ENCODE measurements at regions not wholly inside any gene's neighbourhood (a gene's known extent, or its start where the extent isn't known, plus 50 kb on each side); places are given as distances from the start of the nearest gene placed in this dataset.
A peak's percentile ranks its signal among the peaks of the same experiment; 100 is the strongest.

GRCh38 chr4:173859091-173859713, 329.2 kb upstream of the HAND2 start:
- Histone ChIP-seq H3K4me1 (ENCODE audit: control insufficient read depth, insufficient read depth, low read length, poor library complexity, severe bottlenecking) (no peaks in the 10 kb centered on the region), H3K27ac (ENCODE audit: low read depth, low read length, severe bottlenecking) (peak overlapping the region; percentile 47), H3K4me3 (ENCODE audit: extremely low read depth, insufficient read depth, low read length, poor library complexity, severe bottlenecking) (no peak overlapping the region), H3K36me3 (ENCODE audit: control insufficient read depth, insufficient read depth, low read length) (no peaks in the 10 kb centered on the region), H3K9me3 (ENCODE audit: control insufficient read depth, low read length) (peaks cover 6% of the 10 kb centered on the region)
- WGBS, 2 experiments (ENCODE audit: insufficient coverage in 2 of 2): 77 to 78% methylated on average over 3 of the region's 6 CpGs

- H3K4me3 ChIP-seq (ENCODE audit: extremely low read depth, insufficient read depth, low read length, poor library complexity, severe bottlenecking): no peak overlapping the region
Observed at GRCh38 chr4:173858471-173858870, 328.4 kb upstream of the HAND2 start.

GRCh38 chr4:173857828-173858227, 327.8 kb upstream of the HAND2 start:
- H3K36me3 ChIP-seq (ENCODE audit: control insufficient read depth, insufficient read depth, low read length): no peaks in the 10 kb centered on the region
- no peaks in the 10 kb centered on the region for H3K4me1 ChIP-seq (ENCODE audit: control insufficient read depth, insufficient read depth, low read length, poor library complexity, severe bottlenecking)
- H3K4me3 ChIP-seq (ENCODE audit: extremely low read depth, insufficient read depth, low read length, poor library complexity, severe bottlenecking): no peak overlapping the region
- H3K27ac ChIP-seq (ENCODE audit: low read depth, low read length, severe bottlenecking): no peak overlapping the region
- H3K9me3 ChIP-seq (ENCODE audit: control insufficient read depth, low read length): no peaks in the 10 kb centered on the region
- WGBS, 2 experiments (ENCODE audit: insufficient coverage in 2 of 2): 88 to 95% methylated on average over 1 of the region's 1 CpG

More at GRCh38 chr4:173858471-173858870, 328.4 kb upstream of the HAND2 start:
- H3K9me3 ChIP-seq (ENCODE audit: control insufficient read depth, low read length): no peaks in the 10 kb centered on the region
- no CpG with 5 or more reads among the region's 2 CpGs for WGBS, 2 experiments (ENCODE audit: insufficient coverage in 2 of 2)
- H3K4me1 ChIP-seq (ENCODE audit: control insufficient read depth, insufficient read depth, low read length, poor library complexity, severe bottlenecking): no peaks in the 10 kb centered on the region
- H3K36me3 ChIP-seq (ENCODE audit: control insufficient read depth, insufficient read depth, low read length): no peaks in the 10 kb centered on the region
- peak overlapping the region; percentile 47 for H3K27ac ChIP-seq (ENCODE audit: low read depth, low read length, severe bottlenecking)

- Histone ChIP-seq H3K9me3 (ENCODE audit: control insufficient read depth, low read length) (no peaks in the 10 kb centered on the region), H3K27ac (ENCODE audit: low read depth, low read length, severe bottlenecking) (no peak overlapping the region), H3K36me3 (ENCODE audit: control insufficient read depth, insufficient read depth, low read length) (no peaks in the 10 kb centered on the region), H3K4me3 (ENCODE audit: extremely low read depth, insufficient read depth, low read length, poor library complexity, severe bottlenecking) (no peak overlapping the region), H3K4me1 (ENCODE audit: control insufficient read depth, insufficient read depth, low read length, poor library complexity, severe bottlenecking) (no peaks in the 10 kb centered on the region)
- whole genome bisulfite sequencing, 2 experiments (ENCODE audit: insufficient coverage in 2 of 2): no CpG with 5 or more reads among the region's 2 CpGs
Observed at GRCh38 chr4:173855015-173855414, 325.0 kb upstream of the HAND2 start.

GRCh38 chr4:173852775-173853174, 322.7 kb upstream of the HAND2 start:
- no peaks in the 10 kb centered on the region for H3K36me3 ChIP-seq (ENCODE audit: control insufficient read depth, insufficient read depth, low read length)
- 84 to 94% methylated on average over 4 to 5 of the region's 6 CpGs for WGBS, 2 experiments (ENCODE audit: insufficient coverage in 2 of 2)
- no peaks in the 10 kb centered on the region for H3K9me3 ChIP-seq (ENCODE audit: control insufficient read depth, low read length)
- no peak overlapping the region for H3K4me3 ChIP-seq (ENCODE audit: extremely low read depth, insufficient read depth, low read length, poor library complexity, severe bottlenecking)
- H3K4me1 ChIP-seq (ENCODE audit: control insufficient read depth, insufficient read depth, low read length, poor library complexity, severe bottlenecking): no peaks in the 10 kb centered on the region
- no peak overlapping the region for H3K27ac ChIP-seq (ENCODE audit: low read depth, low read length, severe bottlenecking)

GRCh38 chr4:173845580-173845979, 315.6 kb upstream of the HAND2 start:
- Histone ChIP-seq H3K4me3 (ENCODE audit: extremely low read depth, insufficient read depth, low read length, poor library complexity, severe bottlenecking) (no peak overlapping the region), H3K9me3 (ENCODE audit: control insufficient read depth, low read length) (peaks cover 16% of the 10 kb centered on the region), H3K27ac (ENCODE audit: low read depth, low read length, severe bottlenecking) (no peak overlapping the region), H3K36me3 (ENCODE audit: control insufficient read depth, insufficient read depth, low read length) (no peaks in the 10 kb centered on the region), H3K4me1 (ENCODE audit: control insufficient read depth, insufficient read depth, low read length, poor library complexity, severe bottlenecking) (no peaks in the 10 kb centered on the region)
- no CpG with 5 or more reads among the region's 1 CpG for WGBS, 2 experiments (ENCODE audit: insufficient coverage in 2 of 2)

- no peaks in the 10 kb centered on the region for H3K36me3 ChIP-seq (ENCODE audit: control insufficient read depth, insufficient read depth, low read length)
- H3K4me1 ChIP-seq (ENCODE audit: control insufficient read depth, insufficient read depth, low read length, poor library complexity, severe bottlenecking): no peaks in the 10 kb centered on the region
- H3K9me3 ChIP-seq (ENCODE audit: control insufficient read depth, low read length): peaks cover 16% of the 10 kb centered on the region
- no peak overlapping the region for H3K27ac ChIP-seq (ENCODE audit: low read depth, low read length, severe bottlenecking)
- WGBS, 2 experiments (ENCODE audit: insufficient coverage in 2 of 2): 90% methylated on average over 2 of the region's 3 CpGs; no CpG with 5 or more reads in 1 of the 2 experiments
- no peak overlapping the region for H3K4me3 ChIP-seq (ENCODE audit: extremely low read depth, insufficient read depth, low read length, poor library complexity, severe bottlenecking)
Observed at GRCh38 chr4:173839865-173840264, 309.8 kb upstream of the HAND2 start.

- no peaks in the 10 kb centered on the region for H3K4me1 ChIP-seq (ENCODE audit: control insufficient read depth, insufficient read depth, low read length, poor library complexity, severe bottlenecking)
- no peak overlapping the region for H3K27ac ChIP-seq (ENCODE audit: low read depth, low read length, severe bottlenecking)
- WGBS, 2 experiments (ENCODE audit: insufficient coverage in 2 of 2): 78 to 83% methylated on average over 1 to 2 of the region's 3 CpGs
Observed at GRCh38 chr4:173837517-173837916, 307.5 kb upstream of the HAND2 start.

GRCh38 chr4:173835903-173836302, 305.9 kb upstream of the HAND2 start:
- whole genome bisulfite sequencing, 2 experiments (ENCODE audit: insufficient coverage in 2 of 2): 5 to 8% methylated on average over 2 of the region's 4 CpGs

More at GRCh38 chr4:173837517-173837916, 307.5 kb upstream of the HAND2 start:
- Histone ChIP-seq H3K9me3 (ENCODE audit: control insufficient read depth, low read length) (peaks cover 9% of the 10 kb centered on the region), H3K4me3 (ENCODE audit: extremely low read depth, insufficient read depth, low read length, poor library complexity, severe bottlenecking) (no peak overlapping the region), H3K36me3 (ENCODE audit: control insufficient read depth, insufficient read depth, low read length) (no peaks in the 10 kb centered on the region)

GRCh38 chr4:173834151-173834550, 304.1 kb upstream of the HAND2 start:
- no peaks in the 10 kb centered on the region for H3K9me3 ChIP-seq (ENCODE audit: control insufficient read depth, low read length)
- H3K4me3 ChIP-seq (ENCODE audit: extremely low read depth, insufficient read depth, low read length, poor library complexity, severe bottlenecking): no peak overlapping the region
- WGBS, 2 experiments (ENCODE audit: insufficient coverage in 2 of 2): no CpG with 5 or more reads among the region's 1 CpG
- H3K4me1 ChIP-seq (ENCODE audit: control insufficient read depth, insufficient read depth, low read length, poor library complexity, severe bottlenecking): no peaks in the 10 kb centered on the region
- no peaks in the 10 kb centered on the region for H3K36me3 ChIP-seq (ENCODE audit: control insufficient read depth, insufficient read depth, low read length)
- no peak overlapping the region for H3K27ac ChIP-seq (ENCODE audit: low read depth, low read length, severe bottlenecking)

More at GRCh38 chr4:173835903-173836302, 305.9 kb upstream of the HAND2 start:
- H3K9me3 ChIP-seq (ENCODE audit: control insufficient read depth, low read length): no peaks in the 10 kb centered on the region
- H3K4me3 ChIP-seq (ENCODE audit: extremely low read depth, insufficient read depth, low read length, poor library complexity, severe bottlenecking): no peak overlapping the region
- H3K36me3 ChIP-seq (ENCODE audit: control insufficient read depth, insufficient read depth, low read length): no peaks in the 10 kb centered on the region
- H3K4me1 ChIP-seq (ENCODE audit: control insufficient read depth, insufficient read depth, low read length, poor library complexity, severe bottlenecking): no peaks in the 10 kb centered on the region
- H3K27ac ChIP-seq (ENCODE audit: low read depth, low read length, severe bottlenecking): peak overlapping the region; percentile 25

- no peak overlapping the region for H3K4me3 ChIP-seq (ENCODE audit: extremely low read depth, insufficient read depth, low read length, poor library complexity, severe bottlenecking)
- no peaks in the 10 kb centered on the region for H3K36me3 ChIP-seq (ENCODE audit: control insufficient read depth, insufficient read depth, low read length)
- no peaks in the 10 kb centered on the region for H3K4me1 ChIP-seq (ENCODE audit: control insufficient read depth, insufficient read depth, low read length, poor library complexity, severe bottlenecking)
- no peak overlapping the region for H3K27ac ChIP-seq (ENCODE audit: low read depth, low read length, severe bottlenecking)
- no peaks in the 10 kb centered on the region for H3K9me3 ChIP-seq (ENCODE audit: control insufficient read depth, low read length)
- WGBS, 2 experiments (ENCODE audit: insufficient coverage in 2 of 2): 91 to 100% methylated on average over 4 of the region's 4 CpGs
Observed at GRCh38 chr4:173829565-173829964, 299.5 kb upstream of the HAND2 start.

Data from mesodermal cell (in vitro differentiated cells).